ENCODE measurements at regions not wholly inside any gene's neighbourhood (a gene's known extent, or its start where the extent isn't known, plus 50 kb on each side); places are given as distances from the start of the nearest gene placed in this dataset.
A peak's percentile ranks its signal among the peaks of the same experiment; 100 is the strongest.

DNA sequence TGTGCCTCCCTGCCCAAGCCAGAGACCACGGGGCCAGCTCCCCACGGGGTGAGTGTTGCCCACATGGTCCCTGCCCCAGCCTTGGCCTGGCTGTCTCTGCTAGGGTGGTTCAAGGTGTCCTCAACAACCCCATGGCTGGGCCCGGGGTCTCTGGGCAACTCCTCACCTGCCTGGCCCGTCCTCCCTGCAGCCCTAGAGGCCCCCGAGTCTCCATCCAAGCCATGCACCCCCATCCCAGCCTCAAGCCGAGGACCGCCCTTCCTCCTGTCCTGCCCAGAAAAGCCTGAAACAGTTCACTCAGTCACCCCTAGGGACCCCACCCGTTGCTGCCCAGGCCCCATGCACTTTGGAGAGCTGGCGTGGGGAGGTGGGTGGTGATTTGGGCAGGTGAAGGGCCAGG lies 120.9 kb downstream of the FAM53A start:
- no peak for FAIRE-seq
- H3K9me3 ChIP-seq (replicated peaks; ENCODE audit: control insufficient read depth, insufficient read depth, low read depth, low read length), result no peaks in the 10 kb centered on the region
- H3K9ac ChIP-seq (ENCODE audit: insufficient read depth in 1 of 2, low read depth in 2 of 2, low read length in 2 of 2), result no peak overlapping the region
- BruUV-seq (replicated peaks), result no TSS peak
- no peak overlapping the region for H3K4me2 ChIP-seq (ENCODE audit: insufficient read depth, low read length)
- no peak for DNase-seq (ENCODE audit: extremely low read depth in 1 of 4, low spot score in 3 of 4)
- WGBS (ENCODE audit: insufficient coverage, low coverage, missing lambda C conversion rate), result 2% methylated on average over 7 of the region's 9 CpGs
- H3K4me1 ChIP-seq (replicated peaks in 1 of 2; ENCODE audit: control insufficient read depth in 2 of 2, insufficient read depth in 2 of 2, low read length in 2 of 2), result peaks cover 0 to 67% of the 10 kb centered on the region in 2 experiments; a peak in 3 of 5 replicates
- ChIA-PET CTCF (ENCODE audit: low intra/inter-chr PET ratio) (no interaction called here), POLR2A (interaction anchor here (0.5 to 0.6 kb wide), 3 partner anchors 143 to 932 kb away, joined by 4 read pairs; no protein-coding TSS in a partner anchor)
- no peak overlapping the region for H3K4me3 ChIP-seq
- no peak overlapping the region for H3K27ac ChIP-seq (ENCODE audit: extremely low read depth, low read depth, low read length)
- H4K20me1 ChIP-seq (replicated peaks; ENCODE audit: control insufficient read depth, insufficient read depth, low read length), result peaks cover 27% of the 10 kb centered on the region
- H2AFZ ChIP-seq (ENCODE audit: low read depth, low read length), result no peak overlapping the region
- 0 out of 6 replicates have a peak, but pooled peaks of 1 of the 3 experiments have one; percentile 4 for TF ChIP-seq CTCF (IDR thresholded peaks at IDR 0.05 in 2 of 3, conservative IDR thresholded peaks at IDR 0.05 in 1 of 3; ENCODE audit: insufficient read depth in 2 of 3, low read depth in 1 of 3, low read length in 3 of 3)
- TF ChIP-seq, protein P1, sequence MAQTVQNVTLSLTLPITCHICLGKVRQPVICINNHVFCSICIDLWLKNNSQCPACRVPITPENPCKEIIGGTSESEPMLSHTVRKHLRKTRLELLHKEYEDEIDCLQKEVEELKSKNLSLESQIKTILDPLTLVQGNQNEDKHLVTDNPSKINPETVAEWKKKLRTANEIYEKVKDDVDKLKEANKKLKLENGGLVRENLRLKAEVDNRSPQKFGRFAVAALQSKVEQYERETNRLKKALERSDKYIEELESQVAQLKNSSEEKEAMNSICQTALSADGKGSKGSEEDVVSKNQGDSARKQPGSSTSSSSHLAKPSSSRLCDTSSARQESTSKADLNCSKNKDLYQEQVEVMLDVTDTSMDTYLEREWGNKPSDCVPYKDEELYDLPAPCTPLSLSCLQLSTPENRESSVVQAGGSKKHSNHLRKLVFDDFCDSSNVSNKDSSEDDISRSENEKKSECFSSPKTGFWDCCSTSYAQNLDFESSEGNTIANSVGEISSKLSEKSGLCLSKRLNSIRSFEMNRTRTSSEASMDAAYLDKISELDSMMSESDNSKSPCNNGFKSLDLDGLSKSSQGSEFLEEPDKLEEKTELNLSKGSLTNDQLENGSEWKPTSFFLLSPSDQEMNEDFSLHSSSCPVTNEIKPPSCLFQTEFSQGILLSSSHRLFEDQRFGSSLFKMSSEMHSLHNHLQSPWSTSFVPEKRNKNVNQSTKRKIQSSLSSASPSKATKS (CRISPR knock-in tag; IDR thresholded peaks at IDR 0.05), result no peak
- in situ Hi-C loops (cut with MboI), result no loop called here
- peaks cover 2% of the 10 kb centered on the region for H3K9me1 ChIP-seq (ENCODE audit: control insufficient read depth, insufficient read depth, low read length)
- H3K36me3 ChIP-seq (ENCODE audit: control insufficient read depth, insufficient read depth, low read length), result no peaks in the 10 kb centered on the region
- intact Hi-C loops (cut with micrococcal nuclease), result no loop called here
- no peaks in the 10 kb centered on the region for H3K79me2 ChIP-seq (ENCODE audit: control insufficient read depth, insufficient read depth, low read length)
- no peak for ATAC-seq
- peaks cover 44 to 49% of the 10 kb centered on the region in 2 experiments for H3K27me3 ChIP-seq (ENCODE audit: control insufficient read depth in 2 of 2, insufficient read depth in 2 of 2, low read length in 2 of 2)

All from K562 (cell line).